ENCODE measurements at regions not wholly inside any gene's neighbourhood (a gene's known extent, or its start where the extent isn't known, plus 50 kb on each side); places are given as distances from the start of the nearest gene placed in this dataset.

- Histone ChIP-seq H3K36me3 (ENCODE audit: control insufficient read depth in 2 of 2, insufficient read depth in 2 of 2, low read length in 1 of 2) (no peaks in the 10 kb centered on the region), H3K9me3 (ENCODE audit: control insufficient read depth in 2 of 2, insufficient read depth in 1 of 2, low read length in 1 of 2) (no peaks in the 10 kb centered on the region), H3K4me3 (ENCODE audit: low read length in 2 of 2) (no peak overlapping the region), H3K27me3 (ENCODE audit: control insufficient read depth in 2 of 2, insufficient read depth in 1 of 2, low read length in 1 of 2) (no peaks in the 10 kb centered on the region), H3K4me1 (ENCODE audit: control insufficient read depth in 2 of 2, insufficient read depth in 2 of 2, low read length in 2 of 2) (no peaks in the 10 kb centered on the region), H3K27ac (ENCODE audit: low read depth in 1 of 2, low read length in 1 of 2) (no peak overlapping the region)
- WGBS, result 76% methylated on average over 10 of the region's 10 CpGs
- no peak for DNase-seq (ENCODE audit: low read depth in 6 of 9, low spot score in 9 of 9)
Observed at GRCh38 chr4:53816561-53816960, 225.3 kb upstream of the LNX1 start.

- Histone ChIP-seq H3K4me1 (ENCODE audit: control insufficient read depth in 2 of 2, insufficient read depth in 2 of 2, low read length in 2 of 2) (no peaks in the 10 kb centered on the region), H3K4me3 (ENCODE audit: low read length in 2 of 2) (no peak overlapping the region), H3K27ac (ENCODE audit: low read depth in 1 of 2, low read length in 1 of 2) (no peak overlapping the region), H3K27me3 (ENCODE audit: control insufficient read depth in 2 of 2, insufficient read depth in 1 of 2, low read length in 1 of 2) (no peaks in the 10 kb centered on the region), H3K36me3 (ENCODE audit: control insufficient read depth in 2 of 2, insufficient read depth in 2 of 2, low read length in 1 of 2) (no peaks in the 10 kb centered on the region), H3K9me3 (ENCODE audit: control insufficient read depth in 2 of 2, insufficient read depth in 1 of 2, low read length in 1 of 2) (no peaks in the 10 kb centered on the region)
- DNase-seq (ENCODE audit: low read depth in 6 of 9, low spot score in 9 of 9), result no peak
- WGBS, result 91% methylated on average over 3 of the region's 3 CpGs
Observed at GRCh38 chr4:53815281-53815680, 224.0 kb upstream of the LNX1 start.

- Histone ChIP-seq H3K27ac (ENCODE audit: low read depth in 1 of 2, low read length in 1 of 2) (no peak overlapping the region), H3K36me3 (ENCODE audit: control insufficient read depth in 2 of 2, insufficient read depth in 2 of 2, low read length in 1 of 2) (no peaks in the 10 kb centered on the region), H3K4me1 (ENCODE audit: control insufficient read depth in 2 of 2, insufficient read depth in 2 of 2, low read length in 2 of 2) (no peaks in the 10 kb centered on the region), H3K27me3 (ENCODE audit: control insufficient read depth in 2 of 2, insufficient read depth in 1 of 2, low read length in 1 of 2) (no peaks in the 10 kb centered on the region), H3K4me3 (ENCODE audit: low read length in 2 of 2) (no peak overlapping the region), H3K9me3 (ENCODE audit: control insufficient read depth in 2 of 2, insufficient read depth in 1 of 2, low read length in 1 of 2) (no peaks in the 10 kb centered on the region)
- DNase-seq (ENCODE audit: low read depth in 6 of 9, low spot score in 9 of 9), result no peak
- WGBS, result 94% methylated on average over 4 of the region's 4 CpGs
Observed at GRCh38 chr4:53813998-53814397, 222.7 kb upstream of the LNX1 start.

GRCh38 chr4:53810643-53811042 lies 219.4 kb upstream of the LNX1 start:
- H3K4me3 ChIP-seq (ENCODE audit: low read length in 2 of 2), result no peak overlapping the region
- no peak for DNase-seq (ENCODE audit: low read depth in 6 of 9, low spot score in 9 of 9)
- WGBS, result 97% methylated on average over 4 of the region's 4 CpGs
- no peaks in the 10 kb centered on the region for H3K4me1 ChIP-seq (ENCODE audit: control insufficient read depth in 2 of 2, insufficient read depth in 2 of 2, low read length in 2 of 2)
- H3K27ac ChIP-seq (ENCODE audit: low read depth in 1 of 2, low read length in 1 of 2), result no peak overlapping the region
- no peaks in the 10 kb centered on the region for H3K36me3 ChIP-seq (ENCODE audit: control insufficient read depth in 2 of 2, insufficient read depth in 2 of 2, low read length in 1 of 2)
- H3K9me3 ChIP-seq (ENCODE audit: control insufficient read depth in 2 of 2, insufficient read depth in 1 of 2, low read length in 1 of 2), result no peaks in the 10 kb centered on the region
- H3K27me3 ChIP-seq (ENCODE audit: control insufficient read depth in 2 of 2, insufficient read depth in 1 of 2, low read length in 1 of 2), result no peaks in the 10 kb centered on the region

GRCh38 chr4:53809816-53810215 lies 218.5 kb upstream of the LNX1 start:
- H3K36me3 ChIP-seq (ENCODE audit: control insufficient read depth in 2 of 2, insufficient read depth in 2 of 2, low read length in 1 of 2), result no peaks in the 10 kb centered on the region
- H3K27me3 ChIP-seq (ENCODE audit: control insufficient read depth in 2 of 2, insufficient read depth in 1 of 2, low read length in 1 of 2), result no peaks in the 10 kb centered on the region
- no peak overlapping the region for H3K4me3 ChIP-seq (ENCODE audit: low read length in 2 of 2)
- WGBS, result 95% methylated on average over 3 of the region's 3 CpGs
- no peak overlapping the region for H3K27ac ChIP-seq (ENCODE audit: low read depth in 1 of 2, low read length in 1 of 2)
- DNase-seq (ENCODE audit: low read depth in 6 of 9, low spot score in 9 of 9), result no peak
- no peaks in the 10 kb centered on the region for H3K9me3 ChIP-seq (ENCODE audit: control insufficient read depth in 2 of 2, insufficient read depth in 1 of 2, low read length in 1 of 2)
- no peaks in the 10 kb centered on the region for H3K4me1 ChIP-seq (ENCODE audit: control insufficient read depth in 2 of 2, insufficient read depth in 2 of 2, low read length in 2 of 2)

GRCh38 chr4:53805291-53805690 lies 214.0 kb upstream of the LNX1 start:
- no peaks in the 10 kb centered on the region for H3K9me3 ChIP-seq (ENCODE audit: control insufficient read depth in 2 of 2, insufficient read depth in 1 of 2, low read length in 1 of 2)
- H3K27me3 ChIP-seq (ENCODE audit: control insufficient read depth in 2 of 2, insufficient read depth in 1 of 2, low read length in 1 of 2), result no peaks in the 10 kb centered on the region
- H3K4me1 ChIP-seq (ENCODE audit: control insufficient read depth in 2 of 2, insufficient read depth in 2 of 2, low read length in 2 of 2), result no peaks in the 10 kb centered on the region
- H3K4me3 ChIP-seq (ENCODE audit: low read length in 2 of 2), result no peak overlapping the region
- no peak for DNase-seq (ENCODE audit: low read depth in 6 of 9, low spot score in 9 of 9)
- WGBS, result 79% methylated on average over 5 of the region's 5 CpGs
- H3K36me3 ChIP-seq (ENCODE audit: control insufficient read depth in 2 of 2, insufficient read depth in 2 of 2, low read length in 1 of 2), result no peaks in the 10 kb centered on the region
- no peak overlapping the region for H3K27ac ChIP-seq (ENCODE audit: low read depth in 1 of 2, low read length in 1 of 2)

GRCh38 chr4:53804719-53805118 lies 213.4 kb upstream of the LNX1 start:
- 73% methylated on average over 2 of the region's 2 CpGs for WGBS
- H3K4me1 ChIP-seq (ENCODE audit: control insufficient read depth in 2 of 2, insufficient read depth in 2 of 2, low read length in 2 of 2), result no peaks in the 10 kb centered on the region
- H3K9me3 ChIP-seq (ENCODE audit: control insufficient read depth in 2 of 2, insufficient read depth in 1 of 2, low read length in 1 of 2), result no peaks in the 10 kb centered on the region
- DNase-seq (ENCODE audit: low read depth in 6 of 9, low spot score in 9 of 9), result peak in 6 of 9 donors; percentile 1 to 40 (median 9)
- no peaks in the 10 kb centered on the region for H3K36me3 ChIP-seq (ENCODE audit: control insufficient read depth in 2 of 2, insufficient read depth in 2 of 2, low read length in 1 of 2)
- H3K27ac ChIP-seq (ENCODE audit: low read depth in 1 of 2, low read length in 1 of 2), result no peak overlapping the region
- H3K27me3 ChIP-seq (ENCODE audit: control insufficient read depth in 2 of 2, insufficient read depth in 1 of 2, low read length in 1 of 2), result no peaks in the 10 kb centered on the region
- no peak overlapping the region for H3K4me3 ChIP-seq (ENCODE audit: low read length in 2 of 2)

GRCh38 chr4:53802500-53802899 lies 211.2 kb upstream of the LNX1 start:
- Histone ChIP-seq H3K4me1 (ENCODE audit: control insufficient read depth in 2 of 2, insufficient read depth in 2 of 2, low read length in 2 of 2) (no peaks in the 10 kb centered on the region), H3K36me3 (ENCODE audit: control insufficient read depth in 2 of 2, insufficient read depth in 2 of 2, low read length in 1 of 2) (no peaks in the 10 kb centered on the region), H3K4me3 (ENCODE audit: low read length in 2 of 2) (no peak overlapping the region), H3K9me3 (ENCODE audit: control insufficient read depth in 2 of 2, insufficient read depth in 1 of 2, low read length in 1 of 2) (no peaks in the 10 kb centered on the region), H3K27me3 (ENCODE audit: control insufficient read depth in 2 of 2, insufficient read depth in 1 of 2, low read length in 1 of 2) (no peaks in the 10 kb centered on the region), H3K27ac (ENCODE audit: low read depth in 1 of 2, low read length in 1 of 2) (no peak overlapping the region)
- no peak for DNase-seq (ENCODE audit: low read depth in 6 of 9, low spot score in 9 of 9)
- WGBS, result 94% methylated on average over 2 of the region's 2 CpGs

GRCh38 chr4:53801373-53801772 lies 210.1 kb upstream of the LNX1 start:
- WGBS, result 69% methylated on average over 3 of the region's 3 CpGs
- H3K36me3 ChIP-seq (ENCODE audit: control insufficient read depth in 2 of 2, insufficient read depth in 2 of 2, low read length in 1 of 2), result no peaks in the 10 kb centered on the region
- no peak overlapping the region for H3K4me3 ChIP-seq (ENCODE audit: low read length in 2 of 2)
- no peak for DNase-seq (ENCODE audit: low read depth in 6 of 9, low spot score in 9 of 9)
- H3K27me3 ChIP-seq (ENCODE audit: control insufficient read depth in 2 of 2, insufficient read depth in 1 of 2, low read length in 1 of 2), result no peaks in the 10 kb centered on the region
- H3K27ac ChIP-seq (ENCODE audit: low read depth in 1 of 2, low read length in 1 of 2), result no peak overlapping the region
- H3K4me1 ChIP-seq (ENCODE audit: control insufficient read depth in 2 of 2, insufficient read depth in 2 of 2, low read length in 2 of 2), result no peaks in the 10 kb centered on the region
- H3K9me3 ChIP-seq (ENCODE audit: control insufficient read depth in 2 of 2, insufficient read depth in 1 of 2, low read length in 1 of 2), result no peaks in the 10 kb centered on the region

- Histone ChIP-seq H3K4me1 (ENCODE audit: control insufficient read depth in 2 of 2, insufficient read depth in 2 of 2, low read length in 2 of 2) (no peaks in the 10 kb centered on the region), H3K27me3 (ENCODE audit: control insufficient read depth in 2 of 2, insufficient read depth in 1 of 2, low read length in 1 of 2) (no peaks in the 10 kb centered on the region), H3K36me3 (ENCODE audit: control insufficient read depth in 2 of 2, insufficient read depth in 2 of 2, low read length in 1 of 2) (no peaks in the 10 kb centered on the region), H3K9me3 (ENCODE audit: control insufficient read depth in 2 of 2, insufficient read depth in 1 of 2, low read length in 1 of 2) (no peaks in the 10 kb centered on the region), H3K27ac (ENCODE audit: low read depth in 1 of 2, low read length in 1 of 2) (no peak overlapping the region), H3K4me3 (ENCODE audit: low read length in 2 of 2) (no peak overlapping the region)
- 97% methylated on average over 3 of the region's 3 CpGs for WGBS
- no peak for DNase-seq (ENCODE audit: low read depth in 6 of 9, low spot score in 9 of 9)
Observed at GRCh38 chr4:53800741-53801140, 209.5 kb upstream of the LNX1 start.
